KG1 (cell line): ENCODE measurements at regions not wholly inside any gene's neighbourhood (a gene's known extent, or its start where the extent isn't known, plus 50 kb on each side); places are given as distances from the start of the nearest gene placed in this dataset.
"Not testable (repeated sequence)": the region's sequence is repeated elsewhere in the genome, so short reads cannot be mapped to it uniquely, and the experiment has no call there.

Experiments used
- DNase-seq: peaks from one replicate; lab custom pipeline; 2025; lab: John Stamatoyannopoulos, UW

- DNase-seq = no peak
Observed at GRCh38 chr10:106384496-106384895, 780.0 kb downstream of the SORCS1 start.

- no peak for DNase-seq
Observed at GRCh38 chr10:106380706-106381105, 783.8 kb downstream of the SORCS1 start.

- DNase-seq = no peak
Observed at GRCh38 chr10:106378251-106378650, 786.3 kb downstream of the SORCS1 start.

- no peak for DNase-seq
Observed at GRCh38 chr10:106370751-106371150, 793.8 kb downstream of the SORCS1 start.

- no peak for DNase-seq
Observed at GRCh38 chr10:106360870-106361269, 803.6 kb downstream of the SORCS1 start.

- no peak for DNase-seq
Observed at GRCh38 chr10:106355450-106355849, 809.1 kb downstream of the SORCS1 start.

- no peak for DNase-seq
Observed at GRCh38 chr10:106348933-106349332, 815.6 kb downstream of the SORCS1 start.

- no peak for DNase-seq
Observed at GRCh38 chr10:106347547-106347946, 817.0 kb downstream of the SORCS1 start.

- DNase-seq = not testable (repeated sequence)
Observed at GRCh38 chr10:106343539-106343938, 821.0 kb downstream of the SORCS1 start.

- no peak for DNase-seq
Observed at GRCh38 chr10:106341356-106341755, 823.1 kb downstream of the SORCS1 start.

GRCh38 chr10:106338486-106338885, 826.0 kb downstream of the SORCS1 start:
- DNase-seq = no peak

- no peak for DNase-seq
Observed at GRCh38 chr10:106336874-106337273, 827.6 kb downstream of the SORCS1 start.

- no peak for DNase-seq
Observed at GRCh38 chr10:106327747-106328146, 836.8 kb downstream of the SORCS1 start.

- no peak for DNase-seq
Observed at GRCh38 chr10:106320876-106321275, 843.6 kb downstream of the SORCS1 start.

GRCh38 chr10:106320078-106320477, 844.4 kb downstream of the SORCS1 start:
- no peak for DNase-seq

GRCh38 chr10:106317554-106317953, 847.0 kb downstream of the SORCS1 start:
- DNase-seq = no peak

- no peak for DNase-seq
Observed at GRCh38 chr10:106313041-106313440, 851.5 kb downstream of the SORCS1 start.

GRCh38 chr10:106312087-106312486, 852.4 kb downstream of the SORCS1 start:
- no peak for DNase-seq

- DNase-seq = no peak
Observed at GRCh38 chr10:106311590-106311989, 852.9 kb downstream of the SORCS1 start.

- DNase-seq = no peak
Observed at GRCh38 chr10:106310596-106310995, 853.9 kb downstream of the SORCS1 start.

- no peak for DNase-seq
Observed at GRCh38 chr10:106309376-106309775, 855.1 kb downstream of the SORCS1 start.

- DNase-seq = no peak
Observed at GRCh38 chr10:106308284-106308683, 856.2 kb downstream of the SORCS1 start.

GRCh38 chr10:106304056-106304455, 860.5 kb downstream of the SORCS1 start:
- DNase-seq = no peak

GRCh38 chr10:106302961-106303360, 861.5 kb downstream of the SORCS1 start:
- DNase-seq = no peak

- no peak for DNase-seq
Observed at GRCh38 chr10:106301146-106301545, 863.4 kb downstream of the SORCS1 start.
